Activated CD8-positive, alpha-beta memory T cell treated with anti-CD3 and anti-CD28 coated beads, Interleukin-2, amount 10 ng/mL, durations not matched to agents 7 days and 5 days (primary cell): ENCODE measurements at regions not wholly inside any gene's neighbourhood (a gene's known extent, or its start where the extent isn't known, plus 50 kb on each side); places are given as distances from the start of the nearest gene placed in this dataset.
A peak's percentile ranks its signal among the peaks of the same experiment; 100 is the strongest.
"Not testable (repeated sequence)": the region's sequence is repeated elsewhere in the genome, so short reads cannot be mapped to it uniquely, and the experiment has no call there.

Experiments
- ATAC-seq: fragments of 150-1000 bp; cut with Tn5 transposase; one replicate; pipeline ENCODE4 v1.10.0; 2021; ENCODE audit warnings: moderate library complexity
- CTCF ChIA-PET: fragments of 350-600 bp; sonication (Branson Sonifier 250); formaldehyde crosslinking; loops from one replicate; lab custom pipeline; 2021; ENCODE audit warnings: antibody characterized with exemption; lab: Charles Lee
- DNase-seq: peaks from one replicate; pipeline ENCODE4 v3.0.0-alpha.2; 2020
- H3K27ac Mint-ChIP-seq: one replicate; pipeline ENCODE4 v1.8.0; 2021; ENCODE audit warnings: mild to moderate bottlenecking, mixed read lengths
- H3K27me3 Mint-ChIP-seq: one replicate; pipeline ENCODE4 v1.8.0; 2021; ENCODE audit warnings: mixed read lengths
- H3K36me3 Mint-ChIP-seq: one replicate; pipeline ENCODE4 v1.8.0; 2021; ENCODE audit warnings: mild to moderate bottlenecking, mixed read lengths
- H3K4me1 Mint-ChIP-seq: one replicate; pipeline ENCODE4 v1.8.0; 2021; ENCODE audit warnings: mixed read lengths
- H3K4me3 Mint-ChIP-seq: one replicate; pipeline ENCODE4 v1.8.0; 2021; ENCODE audit warnings: mild to moderate bottlenecking, moderate library complexity, mixed read lengths
- H3K9me3 Mint-ChIP-seq: one replicate; pipeline ENCODE4 v1.8.0; 2022; ENCODE audit warnings: low read depth, mixed read lengths

DNA sequence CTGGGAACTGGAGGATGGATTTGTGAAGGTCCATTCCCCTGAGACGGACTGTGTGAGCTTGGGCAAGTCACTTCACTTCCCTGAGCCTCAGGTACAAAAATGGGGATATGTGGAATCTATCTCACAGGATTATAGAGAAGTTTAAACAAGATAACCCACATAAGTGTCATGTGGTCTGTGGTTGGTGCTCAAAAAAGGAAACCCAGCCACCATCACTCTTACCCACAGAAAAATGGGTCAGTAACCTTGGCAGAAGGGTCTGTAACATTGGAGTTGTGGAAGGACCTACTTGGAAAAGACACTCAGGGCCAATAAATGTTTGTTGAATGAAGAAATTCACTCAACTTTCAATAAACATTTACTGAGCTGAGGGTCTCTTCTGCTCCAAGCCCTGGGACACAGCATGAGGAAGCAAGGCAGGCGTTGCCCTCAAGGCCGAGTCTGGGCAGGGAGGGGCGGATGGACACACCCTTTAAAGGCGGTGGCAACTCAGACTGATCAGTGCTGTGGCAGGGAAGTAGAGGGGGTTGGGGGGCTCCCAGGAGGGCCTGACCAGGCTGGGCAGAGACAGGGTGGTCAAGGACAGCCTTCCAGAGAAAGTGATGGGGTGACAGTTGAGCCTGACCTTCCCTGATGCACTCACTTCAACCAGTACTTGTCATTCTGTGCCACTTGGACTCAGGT lies 66.7 kb upstream of the ACOT11 start:
- H3K4me1 Mint-ChIP-seq = peaks cover 54% of the 10 kb centered on the region
- no peaks in the 10 kb centered on the region for H3K9me3 Mint-ChIP-seq
- peak overlapping the region; percentile 15 for H3K4me3 Mint-ChIP-seq
- ATAC-seq = peak; percentile 40
- peak overlapping the region; percentile 61 for H3K27ac Mint-ChIP-seq
- CTCF ChIA-PET = interaction anchor here (1.3 to 1.8 kb wide), 2 partner anchors 8 to 17 kb away, joined by 7 to 8 read pairs; no protein-coding TSS in a partner anchor
- no peak for DNase-seq
- H3K27me3 Mint-ChIP-seq = peaks cover 21% of the 10 kb centered on the region
- H3K36me3 Mint-ChIP-seq = no peaks in the 10 kb centered on the region

GRCh38 chr1:54480525-54480848 lies 67.5 kb upstream of the ACOT11 start:
- Mint-ChIP-seq H3K27ac (peak overlapping the region; percentile 67), H3K36me3 (no peaks in the 10 kb centered on the region), H3K9me3 (no peaks in the 10 kb centered on the region), H3K4me1 (peaks cover 55% of the 10 kb centered on the region), H3K4me3 (peak overlapping the region; percentile 10), H3K27me3 (peaks cover 15% of the 10 kb centered on the region)
- CTCF ChIA-PET = interaction anchor here (1.3 to 1.8 kb wide), 2 partner anchors 9 to 16 kb away, joined by 7 to 8 read pairs; no protein-coding TSS in a partner anchor
- DNase-seq (peak; percentile 52), ATAC-seq (peak; percentile 28)

DNA sequence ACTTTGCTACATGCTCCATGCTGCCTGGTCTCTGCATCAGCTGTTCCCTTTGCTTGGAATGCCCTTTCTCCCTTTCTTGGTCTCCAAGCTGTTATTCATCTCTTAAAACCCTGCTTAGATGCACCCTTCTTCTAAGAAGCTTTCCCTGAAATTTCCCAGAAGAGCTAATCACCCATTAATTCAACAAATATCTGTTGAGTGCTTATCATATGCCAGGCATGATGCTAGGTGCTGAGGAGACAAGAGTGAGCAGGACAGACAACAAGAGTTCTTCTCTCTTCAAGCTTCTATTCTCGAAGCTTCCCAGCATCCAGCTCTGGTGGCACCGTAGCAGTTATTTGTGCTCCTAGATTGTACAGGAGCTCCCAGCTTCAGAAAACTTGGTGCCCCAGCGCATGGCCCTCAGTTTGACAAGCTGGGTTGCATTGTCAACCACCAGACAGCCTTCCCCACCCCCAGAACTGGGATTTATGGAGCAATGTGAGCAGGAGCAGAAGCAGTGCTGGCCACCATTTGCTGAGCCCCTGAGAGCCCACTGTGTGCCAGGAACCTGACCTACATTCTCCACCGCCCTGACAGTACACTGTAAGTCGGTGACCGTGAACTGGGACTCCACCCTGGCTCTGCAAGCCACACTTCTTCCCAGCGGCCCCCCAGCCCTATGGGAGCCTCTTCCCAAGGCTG lies 68.0 kb upstream of the ACOT11 start:
- no peak overlapping the region for H3K27ac Mint-ChIP-seq

GRCh38 chr1:54479251-54479650 lies 68.8 kb upstream of the ACOT11 start:
- CTCF ChIA-PET = interaction anchor here (1.1 to 1.8 kb wide), 2 partner anchors 10 to 15 kb away, joined by 6 to 8 read pairs; no protein-coding TSS in a partner anchor
- peaks cover 58% of the 10 kb centered on the region for H3K4me1 Mint-ChIP-seq
- no peak for ATAC-seq
- no peak overlapping the region for H3K27ac Mint-ChIP-seq
- no peak overlapping the region for H3K4me3 Mint-ChIP-seq
- no peaks in the 10 kb centered on the region for H3K36me3 Mint-ChIP-seq
- no peaks in the 10 kb centered on the region for H3K9me3 Mint-ChIP-seq
- H3K27me3 Mint-ChIP-seq = peaks cover 13% of the 10 kb centered on the region
- no peak for DNase-seq

More for the DNA sequence above, 68.0 kb upstream of the ACOT11 start:
- Mint-ChIP-seq H3K4me1 (peaks cover 55% of the 10 kb centered on the region), H3K36me3 (no peaks in the 10 kb centered on the region), H3K4me3 (peak overlapping the region; percentile 10), H3K9me3 (no peaks in the 10 kb centered on the region), H3K27me3 (peaks cover 14% of the 10 kb centered on the region)
- DNase-seq (no peak), ATAC-seq (no peak)
- CTCF ChIA-PET = interaction anchor here (1.1 to 1.8 kb wide), 3 partner anchors 9 to 15 kb away, joined by 6 to 8 read pairs (median 7); no protein-coding TSS in a partner anchor

GRCh38 chr1:54477153-54477561 lies 70.9 kb upstream of the ACOT11 start:
- CTCF ChIA-PET = interaction anchor here (1.2 to 2.0 kb wide), 5 partner anchors 10 to 617 kb away, joined by 3 to 11 read pairs (median 6); no protein-coding TSS in a partner anchor
- no peak overlapping the region for H3K4me3 Mint-ChIP-seq
- peaks cover 60% of the 10 kb centered on the region for H3K4me1 Mint-ChIP-seq
- ATAC-seq (peak; percentile 32), DNase-seq (no peak)
- peaks cover 18% of the 10 kb centered on the region for H3K27me3 Mint-ChIP-seq
- H3K36me3 Mint-ChIP-seq = no peaks in the 10 kb centered on the region
- H3K27ac Mint-ChIP-seq = peak overlapping the region; percentile 13
- H3K9me3 Mint-ChIP-seq = no peaks in the 10 kb centered on the region

- Mint-ChIP-seq H3K4me3 (no peak overlapping the region), H3K36me3 (no peaks in the 10 kb centered on the region), H3K27ac (peak overlapping the region; percentile 13), H3K4me1 (peaks cover 56% of the 10 kb centered on the region), H3K9me3 (no peaks in the 10 kb centered on the region), H3K27me3 (peaks cover 18% of the 10 kb centered on the region)
- ATAC-seq = no peak
- CTCF ChIA-PET = interaction anchor here (1.2 to 2.0 kb wide), 5 partner anchors 10 to 616 kb away, joined by 3 to 11 read pairs (median 6); no protein-coding TSS in a partner anchor
- no peak for DNase-seq
These were observed 70.4 kb upstream of the SSBP3 start for GRCh38 chr1:54476530-54477109.

- DNase-seq = no peak
- H3K27me3 Mint-ChIP-seq = peaks cover 18% of the 10 kb centered on the region
- no peaks in the 10 kb centered on the region for H3K9me3 Mint-ChIP-seq
- no peak for ATAC-seq
- H3K27ac Mint-ChIP-seq = no peak overlapping the region
- CTCF ChIA-PET = no interaction called here
- H3K4me3 Mint-ChIP-seq = no peak overlapping the region
- H3K4me1 Mint-ChIP-seq = peaks cover 50% of the 10 kb centered on the region
- no peaks in the 10 kb centered on the region for H3K36me3 Mint-ChIP-seq
These were observed 69.8 kb upstream of the SSBP3 start for GRCh38 chr1:54475946-54476516.

DNA sequence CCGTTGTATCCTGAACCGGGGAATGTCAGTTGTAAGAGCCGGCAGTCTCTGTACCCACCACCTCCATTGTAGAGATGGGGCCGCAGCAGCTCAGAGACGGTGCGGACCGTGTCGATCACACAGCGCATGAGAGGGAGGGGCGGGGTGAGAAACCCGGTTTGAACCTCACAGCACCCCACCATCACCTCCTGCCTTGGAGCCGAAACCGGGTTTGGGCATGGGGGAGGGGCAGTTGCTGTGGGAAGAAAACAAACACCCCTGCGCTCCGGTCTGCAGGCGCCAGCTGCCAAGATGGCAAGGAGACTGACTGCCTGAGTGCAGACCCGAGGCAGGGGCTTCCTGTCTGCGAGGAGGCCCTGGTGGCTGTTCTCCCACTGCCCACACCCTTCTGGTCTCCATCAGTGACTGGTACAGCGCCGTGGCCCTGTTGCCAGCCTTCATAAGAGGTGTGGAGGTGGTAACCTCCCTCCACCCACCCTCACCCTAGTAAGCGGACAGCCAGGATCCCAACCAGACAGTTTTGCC lies 69.2 kb upstream of the SSBP3 start:
- H3K4me3 Mint-ChIP-seq = peak overlapping the region; percentile 46
- DNase-seq (peak; percentile 60), ATAC-seq (peak; percentile 48)
- H3K4me1 Mint-ChIP-seq = peaks cover 44% of the 10 kb centered on the region
- H3K9me3 Mint-ChIP-seq = no peaks in the 10 kb centered on the region
- peaks cover 16% of the 10 kb centered on the region for H3K27me3 Mint-ChIP-seq
- no peak overlapping the region for H3K27ac Mint-ChIP-seq
- CTCF ChIA-PET = interaction anchor here (0.5 kb wide), 1 partner anchor 14 kb away, joined by 3 read pairs; no protein-coding TSS in a partner anchor
- H3K36me3 Mint-ChIP-seq = no peaks in the 10 kb centered on the region

DNA sequence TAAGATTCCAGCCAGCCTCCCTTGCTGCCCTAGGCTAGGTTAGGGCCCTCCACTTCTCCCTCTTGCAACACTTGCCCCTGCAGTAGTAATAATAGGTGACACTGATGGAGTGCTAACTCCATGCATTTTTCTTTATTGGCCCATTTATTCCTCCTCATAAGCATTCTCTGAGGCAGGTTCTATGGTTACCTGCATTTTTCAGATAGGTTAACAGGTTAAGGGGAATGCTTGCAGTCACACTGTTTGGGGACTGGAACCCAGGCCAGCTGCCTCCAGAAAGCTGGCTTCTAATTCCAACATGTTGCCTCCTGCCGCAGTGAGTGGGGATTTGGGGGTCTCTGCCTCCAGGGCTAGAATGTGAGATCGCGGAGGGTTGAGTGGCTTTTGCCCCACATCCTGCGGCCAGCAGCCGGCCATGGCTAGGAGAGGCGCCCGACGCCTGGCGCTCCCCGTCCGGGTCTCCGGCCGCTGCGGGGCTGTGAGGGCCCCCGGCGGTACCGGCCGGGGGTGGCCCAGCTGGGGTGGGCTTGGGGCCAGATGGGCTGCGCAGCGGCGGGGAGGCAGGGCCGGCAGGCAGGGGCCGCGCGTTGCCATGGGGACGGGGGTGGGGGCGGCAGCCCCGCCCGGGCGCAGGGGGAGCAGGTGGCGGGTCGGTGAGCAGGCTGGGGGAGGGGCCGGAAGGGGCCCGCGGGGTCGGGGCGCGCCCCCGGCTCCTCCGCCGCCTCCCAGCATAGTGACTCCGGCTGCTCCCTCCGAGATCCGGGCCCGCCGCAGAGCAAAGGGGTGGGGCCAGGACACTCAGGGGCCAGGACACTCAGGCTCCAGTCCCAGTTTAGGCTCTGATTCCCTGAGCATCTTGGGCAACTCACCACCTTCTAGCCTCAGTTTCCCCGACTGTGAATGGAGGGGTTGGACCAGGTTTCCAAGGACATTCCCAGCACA lies 68.4 kb upstream of the SSBP3 start:
- DNase-seq = no peak
- Mint-ChIP-seq H3K4me1 (peaks cover 36% of the 10 kb centered on the region), H3K9me3 (no peaks in the 10 kb centered on the region), H3K27me3 (peaks cover 16% of the 10 kb centered on the region), H3K36me3 (peaks cover under 1% of the 10 kb centered on the region), H3K27ac (no peak overlapping the region), H3K4me3 (peak overlapping the region; percentile 46)
- ATAC-seq = peak; percentile 77
- CTCF ChIA-PET = interaction anchor here (0.5 to 1.6 kb wide), 4 partner anchors 9 to 353 kb away, joined by 3 read pairs; no protein-coding TSS in a partner anchor

- CTCF ChIA-PET = interaction anchor here (1.7 kb wide), 1 partner anchor 18 kb away, joined by 5 read pairs; no protein-coding TSS in a partner anchor
These were observed 65.4 kb upstream of the SSBP3 start for GRCh38 chr1:54471588-54471987.

GRCh38 chr1:54469444-54469843 lies 63.2 kb upstream of the SSBP3 start:
- H3K9me3 Mint-ChIP-seq, DNase-seq, H3K27ac Mint-ChIP-seq, H3K4me3 Mint-ChIP-seq, H3K36me3 Mint-ChIP-seq, ATAC-seq: not testable (repeated sequence)
- Mint-ChIP-seq H3K27me3 (peaks cover 16% of the 10 kb centered on the region), H3K4me1 (peaks cover 16% of the 10 kb centered on the region)
- CTCF ChIA-PET = interaction anchor here (0.7 to 2.5 kb wide), 6 partner anchors 9 to 62 kb away, joined by 3 to 8 read pairs (median 3); no protein-coding TSS in a partner anchor

More at GRCh38 chr1:54471588-54471987, 65.4 kb upstream of the SSBP3 start:
- no peaks in the 10 kb centered on the region for H3K9me3 Mint-ChIP-seq
- peaks cover 27% of the 10 kb centered on the region for H3K4me1 Mint-ChIP-seq
- no peak for DNase-seq
- no peak overlapping the region for H3K4me3 Mint-ChIP-seq
- ATAC-seq = no peak
- peaks cover 20% of the 10 kb centered on the region for H3K27me3 Mint-ChIP-seq
- peaks cover 2% of the 10 kb centered on the region for H3K36me3 Mint-ChIP-seq
- H3K27ac Mint-ChIP-seq = no peak overlapping the region
